Transverse colon (tissue), 3 donors: ENCODE measurements at regions not wholly inside any gene's neighbourhood (a gene's known extent, or its start where the extent isn't known, plus 50 kb on each side); places are given as distances from the start of the nearest gene placed in this dataset.

Experiments used
- EP300 ChIP-seq: sonication (generic); formaldehyde crosslinking; IDR thresholded peaks from one replicate; pipeline ENCODE4 v1.6.1; 2017; ENCODE audit warnings: antibody characterized with exemption, low read depth
- POLR2A ChIP-seq: fragments of 450-650 bp; IDR thresholded peaks from one replicate; pipeline ENCODE4 v1.6.1; 2016; ENCODE audit warnings: antibody characterized with exemption, mild to moderate bottlenecking, moderate library complexity
- TF ChIP-seq, protein P1 (sequence below), 5 experiments: fragments of 200-600 bp in 3 of 5; fragments of 450-650 bp in 2 of 5; sonication (generic) in 3 of 5; IDR thresholded peaks; 1 replicate in 2 of 5; 2 replicates in 3 of 5; pipeline ENCODE4 v1.5.1; 2016 to 2017; ENCODE audit warnings: antibody characterized with exemption in 5 of 5, inconsistent platforms in 3 of 5, mild to moderate bottlenecking in 2 of 5, moderate library complexity in 1 of 5

DNA sequence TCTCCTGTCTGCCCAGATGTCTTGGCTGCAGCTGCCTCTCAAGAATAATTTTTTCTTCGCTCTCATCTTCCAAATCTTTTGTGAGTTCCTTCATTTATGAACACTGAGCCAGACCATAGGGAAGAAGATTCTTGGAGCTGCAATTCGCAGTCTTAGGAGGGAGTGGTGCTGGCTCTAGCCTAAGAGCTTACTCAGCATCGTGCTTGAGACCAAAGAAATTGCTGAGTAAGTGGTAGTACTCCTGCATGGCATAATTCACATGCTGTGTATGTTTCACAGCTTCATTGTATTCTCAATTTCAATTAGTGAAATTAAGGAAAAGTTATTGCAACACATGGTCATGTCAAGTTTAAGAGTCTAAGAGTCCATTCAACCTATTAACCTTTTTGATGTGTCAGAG lies 771.7 kb downstream of the ADCYAP1 start:
- TF ChIP-seq POLR2A (no peak), EP300 (no peak)
- TF ChIP-seq, protein P1, sequence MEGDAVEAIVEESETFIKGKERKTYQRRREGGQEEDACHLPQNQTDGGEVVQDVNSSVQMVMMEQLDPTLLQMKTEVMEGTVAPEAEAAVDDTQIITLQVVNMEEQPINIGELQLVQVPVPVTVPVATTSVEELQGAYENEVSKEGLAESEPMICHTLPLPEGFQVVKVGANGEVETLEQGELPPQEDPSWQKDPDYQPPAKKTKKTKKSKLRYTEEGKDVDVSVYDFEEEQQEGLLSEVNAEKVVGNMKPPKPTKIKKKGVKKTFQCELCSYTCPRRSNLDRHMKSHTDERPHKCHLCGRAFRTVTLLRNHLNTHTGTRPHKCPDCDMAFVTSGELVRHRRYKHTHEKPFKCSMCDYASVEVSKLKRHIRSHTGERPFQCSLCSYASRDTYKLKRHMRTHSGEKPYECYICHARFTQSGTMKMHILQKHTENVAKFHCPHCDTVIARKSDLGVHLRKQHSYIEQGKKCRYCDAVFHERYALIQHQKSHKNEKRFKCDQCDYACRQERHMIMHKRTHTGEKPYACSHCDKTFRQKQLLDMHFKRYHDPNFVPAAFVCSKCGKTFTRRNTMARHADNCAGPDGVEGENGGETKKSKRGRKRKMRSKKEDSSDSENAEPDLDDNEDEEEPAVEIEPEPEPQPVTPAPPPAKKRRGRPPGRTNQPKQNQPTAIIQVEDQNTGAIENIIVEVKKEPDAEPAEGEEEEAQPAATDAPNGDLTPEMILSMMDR (IDR thresholded peaks at IDR 0.05), result no peak
